ENCODE measurements at regions not wholly inside any gene's neighbourhood (a gene's known extent, or its start where the extent isn't known, plus 50 kb on each side); places are given as distances from the start of the nearest gene placed in this dataset.

DNA sequence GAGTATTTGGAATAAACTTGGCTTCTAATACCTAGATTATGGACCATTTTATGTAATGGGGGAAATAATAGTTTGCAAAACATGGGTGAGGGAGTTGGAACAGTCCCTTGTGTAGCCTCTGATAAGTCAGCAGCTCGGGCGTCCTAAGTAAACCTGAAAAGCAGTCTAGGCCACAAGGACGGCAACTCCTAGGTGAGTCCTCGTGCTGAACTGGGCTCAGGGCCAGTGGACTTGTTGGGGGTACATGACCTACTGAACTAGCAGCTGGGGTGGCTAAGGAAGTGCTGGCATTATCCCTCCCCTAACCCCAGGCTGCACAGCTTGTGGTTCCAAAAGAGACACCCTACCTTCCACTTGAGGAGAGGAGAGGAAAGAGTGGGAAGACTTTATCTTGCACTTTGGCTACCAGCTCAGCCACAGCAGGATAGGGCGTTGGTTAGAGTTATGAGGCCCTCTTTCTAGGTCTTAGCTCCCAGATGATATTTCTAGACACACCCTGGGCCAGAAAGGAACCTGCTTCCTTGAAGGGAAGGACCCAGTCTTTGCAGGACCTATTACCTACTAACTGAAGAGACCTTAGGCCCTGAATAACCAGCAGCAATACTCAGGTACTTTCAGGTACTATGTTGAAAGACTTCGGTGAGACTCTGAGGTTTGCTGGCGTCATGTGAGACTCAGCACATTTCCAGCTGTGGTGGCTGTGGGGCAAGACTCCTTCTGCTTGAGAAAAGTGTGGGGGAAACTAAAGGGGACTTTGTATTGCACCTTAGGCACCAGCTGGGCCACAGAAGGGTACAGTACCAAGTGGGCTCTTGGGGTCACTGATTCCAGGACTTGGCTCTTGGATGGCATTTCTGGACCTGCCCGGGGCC, 71.0 kb downstream of the AQP4 start:
- intact Hi-C loops (cut with DNase I), result no loop called here
- H3K4me3 ChIP-seq, result no peak overlapping the region
- 76 to 87% (median 85%) methylated on average over 8 of the region's 8 CpGs for WGBS, 4 donors
- H3K9me3 ChIP-seq, result peaks cover 0 to 7% (median 0%) of the 10 kb centered on the region in 12 donors
- H3K4me1 ChIP-seq, result no peaks in the 10 kb centered on the region
- H3K27ac ChIP-seq, result no peak overlapping the region
- no peaks in the 10 kb centered on the region for H3K36me3 ChIP-seq
- no peak for DNase-seq
- ATAC-seq, result no peak
- no peaks in the 10 kb centered on the region for H3K27me3 ChIP-seq
- TF ChIP-seq POLR2A (IDR thresholded peaks at IDR 0.05), result no peak
- TF ChIP-seq, protein P1, sequence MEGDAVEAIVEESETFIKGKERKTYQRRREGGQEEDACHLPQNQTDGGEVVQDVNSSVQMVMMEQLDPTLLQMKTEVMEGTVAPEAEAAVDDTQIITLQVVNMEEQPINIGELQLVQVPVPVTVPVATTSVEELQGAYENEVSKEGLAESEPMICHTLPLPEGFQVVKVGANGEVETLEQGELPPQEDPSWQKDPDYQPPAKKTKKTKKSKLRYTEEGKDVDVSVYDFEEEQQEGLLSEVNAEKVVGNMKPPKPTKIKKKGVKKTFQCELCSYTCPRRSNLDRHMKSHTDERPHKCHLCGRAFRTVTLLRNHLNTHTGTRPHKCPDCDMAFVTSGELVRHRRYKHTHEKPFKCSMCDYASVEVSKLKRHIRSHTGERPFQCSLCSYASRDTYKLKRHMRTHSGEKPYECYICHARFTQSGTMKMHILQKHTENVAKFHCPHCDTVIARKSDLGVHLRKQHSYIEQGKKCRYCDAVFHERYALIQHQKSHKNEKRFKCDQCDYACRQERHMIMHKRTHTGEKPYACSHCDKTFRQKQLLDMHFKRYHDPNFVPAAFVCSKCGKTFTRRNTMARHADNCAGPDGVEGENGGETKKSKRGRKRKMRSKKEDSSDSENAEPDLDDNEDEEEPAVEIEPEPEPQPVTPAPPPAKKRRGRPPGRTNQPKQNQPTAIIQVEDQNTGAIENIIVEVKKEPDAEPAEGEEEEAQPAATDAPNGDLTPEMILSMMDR (IDR thresholded peaks at IDR 0.05), result no peak

DNA sequence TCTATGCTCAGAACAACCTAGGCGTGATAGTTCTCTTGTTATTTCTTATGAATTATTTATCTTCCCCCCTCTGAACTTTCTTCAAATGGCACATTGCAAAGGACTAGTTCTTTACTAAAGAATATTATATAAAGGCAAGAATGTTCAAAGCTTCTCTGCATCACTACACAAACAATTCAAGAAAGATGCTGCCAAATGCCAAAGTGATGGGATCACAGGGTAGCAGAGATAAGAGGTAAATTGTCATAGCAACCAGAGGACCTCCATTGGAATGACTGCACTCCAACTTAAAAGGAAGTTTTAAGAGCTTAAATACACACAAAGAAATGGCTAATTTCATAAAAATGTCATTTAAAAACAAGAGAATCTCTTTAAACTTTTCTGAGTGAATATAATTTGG, 72.8 kb downstream of the AQP4 start:
- no peaks in the 10 kb centered on the region for H3K4me1 ChIP-seq
- TF ChIP-seq, protein P1 (IDR thresholded peaks at IDR 0.05), result no peak
- TF ChIP-seq POLR2A (IDR thresholded peaks at IDR 0.05), result no peak
- no peaks in the 10 kb centered on the region for H3K27me3 ChIP-seq
- DNase-seq (no peak), ATAC-seq (no peak)
- 88 to 92% (median 89%) methylated on average over 1 of the region's 1 CpG for WGBS, 4 donors
- no peaks in the 10 kb centered on the region for H3K9me3 ChIP-seq
- H3K4me3 ChIP-seq, result no peak overlapping the region
- intact Hi-C loops (cut with DNase I), result no loop called here
- H3K27ac ChIP-seq, result no peak overlapping the region
- no peaks in the 10 kb centered on the region for H3K36me3 ChIP-seq

DNA sequence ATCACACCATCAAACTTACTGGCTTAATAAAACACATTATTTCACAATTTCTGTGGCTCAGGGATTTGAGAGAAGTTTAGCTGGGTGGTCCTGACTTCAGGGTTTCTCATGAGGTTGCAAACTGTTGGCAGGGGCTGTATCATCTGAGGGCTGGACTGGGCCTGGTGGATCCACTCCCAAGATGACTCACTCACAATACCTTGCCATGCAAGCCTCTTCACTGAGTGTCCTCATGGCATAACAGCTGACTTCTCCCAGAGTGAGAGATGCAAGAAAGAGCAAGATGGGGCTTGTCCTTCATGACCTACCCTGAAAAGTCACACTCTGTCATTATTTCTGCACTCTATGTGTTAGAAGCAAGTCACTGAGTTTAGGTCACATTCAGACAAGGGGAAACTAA, 73.8 kb downstream of the AQP4 start:
- H3K27me3 ChIP-seq, result no peaks in the 10 kb centered on the region
- intact Hi-C loops (cut with DNase I), result no loop called here
- ATAC-seq, result no peak
- H3K4me3 ChIP-seq, result no peak overlapping the region
- no peaks in the 10 kb centered on the region for H3K9me3 ChIP-seq
- no peak overlapping the region for H3K27ac ChIP-seq
- no peaks in the 10 kb centered on the region for H3K36me3 ChIP-seq
- no peak for DNase-seq
- H3K4me1 ChIP-seq, result no peaks in the 10 kb centered on the region
- TF ChIP-seq, protein P1 (IDR thresholded peaks at IDR 0.05), result no peak
- no peak for TF ChIP-seq POLR2A (IDR thresholded peaks at IDR 0.05)

DNA sequence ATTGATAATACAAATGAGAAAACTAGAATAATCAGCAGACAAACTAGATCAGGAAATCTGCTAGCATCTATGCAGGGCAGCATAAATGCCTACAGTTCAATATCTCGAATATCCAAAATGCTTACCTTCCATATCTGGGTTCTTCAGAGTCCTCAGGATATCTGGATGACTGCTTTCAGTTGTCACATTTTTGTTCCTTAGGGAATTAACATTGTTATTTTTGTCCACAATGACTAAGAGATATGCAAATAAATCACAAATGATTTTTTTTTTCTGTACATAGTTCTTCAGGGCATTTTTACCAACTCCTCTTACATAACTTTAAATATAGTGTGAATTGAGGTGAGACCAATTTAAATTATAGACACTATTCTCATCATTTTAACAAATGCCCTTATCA, 80.9 kb downstream of the AQP4 start:
- Histone ChIP-seq H3K4me1 (no peaks in the 10 kb centered on the region), H3K27ac (no peak overlapping the region), H3K9me3 (no peaks in the 10 kb centered on the region), H3K27me3 (peaks cover 0 to 4% (median 0%) of the 10 kb centered on the region in 9 donors), H3K4me3 (no peak overlapping the region), H3K36me3 (no peaks in the 10 kb centered on the region)
- TF ChIP-seq, protein P1 (IDR thresholded peaks at IDR 0.05), result no peak
- no peak for TF ChIP-seq POLR2A (IDR thresholded peaks at IDR 0.05)
- ATAC-seq (no peak), DNase-seq (no peak)
- intact Hi-C loops (cut with DNase I), result no loop called here
- 45 to 50% (median 47%) methylated on average over 1 of the region's 1 CpG for WGBS, 4 donors

All from heart left ventricle (tissue), 16 donors.